ENCODE measurements at regions not wholly inside any gene's neighbourhood (a gene's known extent, or its start where the extent isn't known, plus 50 kb on each side); places are given as distances from the start of the nearest gene placed in this dataset.

DNA sequence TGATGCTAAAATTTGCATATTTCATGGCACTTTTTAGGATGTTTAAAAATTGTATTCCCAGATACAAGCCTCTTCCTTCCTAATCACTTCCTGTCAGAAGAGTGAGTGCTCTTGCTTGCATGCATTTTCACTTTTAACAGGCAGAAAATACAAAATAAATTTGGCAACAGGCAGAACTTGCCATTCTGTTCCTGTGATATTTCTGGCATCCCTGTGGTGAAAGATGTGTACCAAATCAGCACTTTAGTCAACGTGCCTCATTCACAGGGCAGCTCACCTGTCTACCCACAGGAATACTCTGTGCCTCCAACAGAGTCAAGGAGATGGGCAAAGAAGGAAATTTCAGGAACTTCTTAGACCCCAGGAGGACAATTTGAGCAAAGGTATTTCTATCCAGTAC, 360.9 kb downstream of the AKAIN1 start:
- TF ChIP-seq, protein P1, sequence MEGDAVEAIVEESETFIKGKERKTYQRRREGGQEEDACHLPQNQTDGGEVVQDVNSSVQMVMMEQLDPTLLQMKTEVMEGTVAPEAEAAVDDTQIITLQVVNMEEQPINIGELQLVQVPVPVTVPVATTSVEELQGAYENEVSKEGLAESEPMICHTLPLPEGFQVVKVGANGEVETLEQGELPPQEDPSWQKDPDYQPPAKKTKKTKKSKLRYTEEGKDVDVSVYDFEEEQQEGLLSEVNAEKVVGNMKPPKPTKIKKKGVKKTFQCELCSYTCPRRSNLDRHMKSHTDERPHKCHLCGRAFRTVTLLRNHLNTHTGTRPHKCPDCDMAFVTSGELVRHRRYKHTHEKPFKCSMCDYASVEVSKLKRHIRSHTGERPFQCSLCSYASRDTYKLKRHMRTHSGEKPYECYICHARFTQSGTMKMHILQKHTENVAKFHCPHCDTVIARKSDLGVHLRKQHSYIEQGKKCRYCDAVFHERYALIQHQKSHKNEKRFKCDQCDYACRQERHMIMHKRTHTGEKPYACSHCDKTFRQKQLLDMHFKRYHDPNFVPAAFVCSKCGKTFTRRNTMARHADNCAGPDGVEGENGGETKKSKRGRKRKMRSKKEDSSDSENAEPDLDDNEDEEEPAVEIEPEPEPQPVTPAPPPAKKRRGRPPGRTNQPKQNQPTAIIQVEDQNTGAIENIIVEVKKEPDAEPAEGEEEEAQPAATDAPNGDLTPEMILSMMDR (IDR thresholded peaks at IDR 0.05), result no peak
- no peak for TF ChIP-seq POLR2A (IDR thresholded peaks at IDR 0.05)
